B cell (primary cell): ENCODE measurements at regions not wholly inside any gene's neighbourhood (a gene's known extent, or its start where the extent isn't known, plus 50 kb on each side); places are given as distances from the start of the nearest gene placed in this dataset.

Source experiments
- EZH2 ChIP-seq: IDR thresholded peaks from 2 replicates; pipeline ENCODE4 v1.6.1; 2012; ENCODE audit warnings: borderline replicate concordance, low read depth, mild to moderate bottlenecking, moderate library complexity, low read length; ENCODE audit not compliant: insufficient read depth, poor library complexity, severe bottlenecking
- TF ChIP-seq, protein P1 (sequence below): fragments of 200-600 bp; IDR thresholded peaks from one replicate; pipeline ENCODE4 v1.8.0; 2022; ENCODE audit warnings: antibody characterized with exemption, mild to moderate bottlenecking

DNA sequence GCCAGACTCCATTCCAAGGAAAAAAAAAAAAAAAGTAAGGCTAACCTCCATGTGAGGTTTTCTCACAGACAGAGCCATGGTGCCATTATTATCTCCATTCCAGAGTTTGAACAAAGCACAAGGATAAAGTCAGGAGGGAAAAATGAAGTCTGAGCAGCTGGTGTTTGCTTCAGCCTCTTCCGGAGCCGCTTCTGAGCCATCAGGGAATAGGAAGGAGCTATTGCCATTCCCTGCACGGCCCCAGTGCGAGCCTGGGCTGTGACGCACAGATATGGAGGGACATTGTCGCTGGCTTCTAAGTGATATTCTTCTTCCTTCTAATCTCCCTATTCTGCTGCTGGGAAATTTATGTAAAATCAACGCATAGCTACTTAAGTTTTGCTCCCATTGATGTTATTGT, 69.5 kb upstream of the PIRT start:
- TF ChIP-seq, protein P1, sequence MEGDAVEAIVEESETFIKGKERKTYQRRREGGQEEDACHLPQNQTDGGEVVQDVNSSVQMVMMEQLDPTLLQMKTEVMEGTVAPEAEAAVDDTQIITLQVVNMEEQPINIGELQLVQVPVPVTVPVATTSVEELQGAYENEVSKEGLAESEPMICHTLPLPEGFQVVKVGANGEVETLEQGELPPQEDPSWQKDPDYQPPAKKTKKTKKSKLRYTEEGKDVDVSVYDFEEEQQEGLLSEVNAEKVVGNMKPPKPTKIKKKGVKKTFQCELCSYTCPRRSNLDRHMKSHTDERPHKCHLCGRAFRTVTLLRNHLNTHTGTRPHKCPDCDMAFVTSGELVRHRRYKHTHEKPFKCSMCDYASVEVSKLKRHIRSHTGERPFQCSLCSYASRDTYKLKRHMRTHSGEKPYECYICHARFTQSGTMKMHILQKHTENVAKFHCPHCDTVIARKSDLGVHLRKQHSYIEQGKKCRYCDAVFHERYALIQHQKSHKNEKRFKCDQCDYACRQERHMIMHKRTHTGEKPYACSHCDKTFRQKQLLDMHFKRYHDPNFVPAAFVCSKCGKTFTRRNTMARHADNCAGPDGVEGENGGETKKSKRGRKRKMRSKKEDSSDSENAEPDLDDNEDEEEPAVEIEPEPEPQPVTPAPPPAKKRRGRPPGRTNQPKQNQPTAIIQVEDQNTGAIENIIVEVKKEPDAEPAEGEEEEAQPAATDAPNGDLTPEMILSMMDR: no peak
- TF ChIP-seq EZH2: no peak
